ENCODE measurements at regions not wholly inside any gene's neighbourhood (a gene's known extent, or its start where the extent isn't known, plus 50 kb on each side); places are given as distances from the start of the nearest gene placed in this dataset.

DNA sequence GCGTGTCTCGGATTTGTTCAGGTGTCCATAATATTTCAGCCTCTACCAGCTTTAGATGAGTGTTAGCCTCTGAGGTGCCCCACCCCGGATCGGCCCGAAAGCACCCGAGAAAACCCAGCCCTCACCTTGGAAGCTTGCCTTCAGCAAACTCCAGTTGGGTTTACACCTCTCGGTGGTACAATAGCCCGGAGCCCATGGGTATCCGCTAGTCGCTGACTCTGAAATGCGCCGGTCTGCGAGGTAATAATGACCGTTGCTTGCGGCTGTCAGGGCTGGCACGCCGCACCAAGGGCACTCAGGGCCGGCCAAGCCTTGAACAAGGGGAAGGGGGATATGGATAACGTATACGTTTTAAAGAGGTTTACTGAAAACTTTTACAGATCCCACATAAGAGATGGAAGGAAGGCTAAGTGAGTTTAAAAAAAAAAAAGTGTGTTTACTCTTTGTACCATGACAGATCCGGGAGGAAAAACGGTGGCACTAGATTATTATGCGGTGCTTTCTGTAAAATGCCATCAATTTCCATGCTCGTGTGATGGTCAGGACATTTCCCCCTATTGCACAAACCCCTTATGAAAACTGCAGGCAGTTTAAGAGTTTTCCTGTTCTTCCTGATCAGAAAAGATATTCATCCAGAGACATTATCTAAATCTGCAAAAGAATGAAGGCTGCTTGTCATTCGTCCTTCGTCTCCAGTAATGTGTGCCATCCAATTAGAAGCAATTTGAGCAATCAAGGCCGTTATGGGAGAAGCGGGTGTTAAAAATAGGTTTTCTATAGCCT lies 124.2 kb downstream of the TMEM161B start:
- no peak for DNase-seq

DNA sequence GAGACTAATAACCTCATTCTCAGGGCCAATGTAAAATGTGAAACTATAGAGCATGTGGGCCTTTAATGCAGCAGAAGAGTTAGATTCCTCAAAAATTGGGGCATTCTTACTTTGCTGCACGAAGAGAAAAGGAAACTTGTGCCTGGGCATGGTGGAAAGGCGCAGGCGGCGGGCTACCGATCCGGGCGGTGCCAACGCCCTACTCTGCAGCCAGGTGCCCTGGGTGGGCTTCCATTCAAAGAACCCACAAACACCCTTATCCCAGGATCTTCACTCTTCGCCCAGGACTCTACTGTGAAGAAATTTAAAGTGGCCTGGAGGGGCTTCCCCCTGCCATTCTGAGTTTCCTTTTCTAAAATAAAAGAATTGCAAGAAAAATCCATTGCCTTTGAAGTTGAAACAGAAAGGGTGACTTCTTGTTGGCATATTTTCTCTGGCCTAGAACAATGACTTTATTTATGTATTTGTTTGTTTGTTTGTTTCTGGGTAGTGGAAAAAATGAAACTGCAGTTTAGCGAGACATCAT lies 124.9 kb downstream of the TMEM161B start:
- DNase-seq, result no peak

DNA sequence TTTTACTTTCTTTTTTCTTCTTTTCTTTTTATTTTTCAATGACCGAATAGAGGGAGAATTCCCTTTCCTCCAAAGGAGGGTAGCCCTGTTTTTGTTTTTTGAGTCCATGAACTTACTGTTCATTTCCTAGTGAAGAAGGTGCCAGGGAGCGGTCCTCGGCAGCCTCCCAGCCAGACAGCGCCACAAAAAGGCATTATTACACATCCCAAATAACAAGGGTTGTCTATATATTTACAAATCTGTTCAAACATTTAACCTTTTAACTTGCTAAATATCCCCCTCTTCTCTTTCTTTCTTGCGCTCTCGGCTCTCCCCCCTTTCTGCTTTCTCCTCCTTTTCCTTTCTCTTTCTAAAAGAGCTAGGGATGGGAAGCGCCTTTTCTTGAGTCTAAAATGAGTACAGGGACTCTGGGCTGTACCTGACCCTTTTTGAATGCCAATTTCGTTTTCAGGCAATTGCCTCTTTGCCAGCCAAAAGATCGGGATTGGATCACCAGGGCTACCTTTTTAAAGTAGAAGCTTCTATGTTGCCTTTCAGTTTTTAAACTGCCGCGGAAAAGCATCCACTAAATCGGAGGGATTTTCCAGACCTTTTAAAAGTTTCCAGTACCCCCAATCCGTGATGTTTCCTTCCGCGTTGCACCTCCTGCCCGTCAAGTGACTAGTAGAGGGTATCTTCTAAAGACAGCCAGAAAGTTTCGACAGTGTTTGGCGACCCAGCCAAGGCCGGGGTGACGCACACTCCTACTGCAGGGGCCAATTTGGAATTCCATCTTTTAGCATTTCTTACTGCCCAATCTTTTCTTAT lies 125.6 kb downstream of the TMEM161B start:
- no peak for DNase-seq

DNA sequence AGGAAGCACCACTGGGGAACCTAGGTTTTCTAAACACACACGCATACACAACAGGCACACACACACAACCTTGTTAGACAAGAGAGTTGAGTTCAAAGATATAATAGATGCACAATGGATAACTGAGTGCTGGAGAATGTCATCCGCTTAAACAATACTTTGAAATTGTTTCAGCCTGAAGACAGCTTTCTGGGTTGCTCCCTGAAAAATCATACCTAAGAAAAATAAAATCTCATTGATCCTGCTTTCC lies 126.1 kb downstream of the TMEM161B start:
- no peak for DNase-seq

DNA sequence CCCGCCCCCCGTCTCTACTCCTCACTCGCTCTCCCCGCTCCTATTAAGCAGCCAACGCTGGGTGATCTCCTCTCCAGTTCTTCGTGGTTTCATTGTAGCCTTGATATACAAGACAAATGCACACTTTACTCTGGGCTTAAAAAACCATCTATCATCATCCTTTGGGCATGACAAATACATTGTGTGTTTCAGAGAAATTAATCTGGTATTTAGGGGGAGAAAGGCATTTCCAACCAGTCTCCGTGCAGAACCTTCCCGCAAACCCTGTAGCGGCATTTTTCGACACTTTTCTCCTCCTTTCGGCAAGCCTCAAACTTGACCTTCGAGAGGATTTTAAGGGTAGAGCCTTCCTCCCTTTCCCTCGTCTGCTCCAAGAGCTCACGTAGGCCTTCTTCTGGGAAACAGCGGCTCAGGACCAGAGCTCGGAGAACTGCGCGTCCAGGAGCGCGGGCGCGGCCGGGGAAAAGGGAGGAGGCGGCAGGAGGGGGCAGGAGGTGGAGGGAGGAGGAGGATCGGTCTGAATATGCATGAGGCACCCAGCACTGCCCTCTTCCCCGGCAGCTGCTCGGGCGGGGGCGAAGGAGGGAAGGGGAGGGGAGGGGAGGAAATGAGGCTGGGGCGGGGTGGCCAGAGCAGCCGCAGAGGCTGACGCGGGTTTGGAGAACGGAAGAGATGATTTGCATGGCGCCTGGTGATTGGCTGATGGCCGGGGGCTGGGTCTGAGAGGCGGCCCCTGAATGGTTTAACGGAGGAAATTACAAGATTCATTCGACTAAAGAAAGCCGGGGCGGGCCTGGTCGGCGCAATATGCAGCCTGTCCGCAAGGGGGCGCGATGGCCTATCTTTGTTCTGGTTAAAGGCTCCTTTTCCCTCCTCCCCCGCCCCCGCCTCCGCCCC lies 127.5 kb downstream of the TMEM161B start:
- peak; percentile 86 for DNase-seq

DNA sequence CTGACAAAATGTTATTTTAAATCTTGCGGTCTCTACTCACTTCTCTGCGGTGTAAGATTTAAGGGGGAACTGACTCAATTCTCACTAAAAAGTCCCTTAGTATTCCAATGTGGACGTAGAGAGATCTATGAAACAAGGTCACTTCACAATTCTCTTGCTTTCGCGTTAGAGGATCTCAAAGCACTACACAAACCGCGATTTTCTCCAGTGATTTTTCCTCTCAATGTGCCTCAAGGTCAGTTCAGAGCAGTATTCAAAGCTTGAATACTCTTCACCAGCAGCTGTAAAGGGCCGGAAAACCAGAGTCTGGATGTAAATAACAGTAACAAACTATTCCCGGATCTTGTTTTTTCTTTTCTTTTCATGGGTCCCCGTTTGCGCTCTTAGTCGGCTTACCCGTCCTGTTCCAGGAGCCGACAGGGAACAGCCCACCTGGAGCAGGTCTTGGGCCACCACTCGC lies 128.2 kb downstream of the TMEM161B start:
- no peak for DNase-seq

DNA sequence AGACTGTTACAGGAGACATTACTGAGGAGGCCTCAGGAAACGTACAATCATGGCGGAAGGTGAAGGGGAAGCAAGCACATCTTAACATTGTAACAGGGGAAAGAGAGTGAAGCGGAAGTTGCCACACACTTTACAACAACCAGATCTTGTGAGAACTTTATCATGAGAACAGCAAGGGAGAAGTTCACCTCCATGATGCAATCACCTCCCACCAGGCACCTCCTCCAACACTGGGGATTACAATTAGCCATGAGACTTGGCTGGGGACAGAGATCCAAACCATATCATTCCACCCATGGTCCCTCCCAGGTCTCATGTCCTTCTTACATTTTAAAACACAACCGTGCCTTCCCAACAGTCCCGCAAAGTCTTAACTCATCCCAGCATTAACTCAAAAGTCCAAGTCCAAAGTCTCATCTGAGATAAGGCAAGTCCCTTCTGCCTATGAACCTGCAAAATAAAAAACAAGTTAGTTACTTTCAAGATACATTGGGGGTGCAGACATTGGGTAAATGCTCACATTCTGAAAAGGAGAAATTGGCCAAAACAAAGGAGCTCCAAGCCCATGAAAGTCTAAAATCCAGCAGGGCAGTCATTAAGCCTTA lies 138.3 kb downstream of the TMEM161B start:
- no peak for DNase-seq

DNA sequence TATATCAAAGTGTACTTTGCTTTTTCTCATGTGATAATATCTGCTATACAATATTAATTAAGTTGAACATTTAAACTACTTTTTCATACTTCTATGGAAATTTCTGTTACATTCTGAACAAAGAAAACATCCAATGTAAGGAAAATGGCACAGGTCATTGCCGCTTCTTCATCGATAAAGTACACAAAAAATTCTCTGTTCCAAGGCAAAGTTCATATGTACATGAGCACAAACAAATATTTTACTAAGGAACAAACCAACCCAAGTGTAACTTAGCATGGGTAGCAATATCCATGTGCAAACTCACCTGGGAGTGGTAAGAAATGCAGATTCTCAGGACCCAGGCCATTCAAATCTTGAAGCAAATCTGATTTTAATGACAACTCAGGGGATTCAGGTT lies 139.8 kb downstream of the TMEM161B start:
- no peak for DNase-seq

DNA sequence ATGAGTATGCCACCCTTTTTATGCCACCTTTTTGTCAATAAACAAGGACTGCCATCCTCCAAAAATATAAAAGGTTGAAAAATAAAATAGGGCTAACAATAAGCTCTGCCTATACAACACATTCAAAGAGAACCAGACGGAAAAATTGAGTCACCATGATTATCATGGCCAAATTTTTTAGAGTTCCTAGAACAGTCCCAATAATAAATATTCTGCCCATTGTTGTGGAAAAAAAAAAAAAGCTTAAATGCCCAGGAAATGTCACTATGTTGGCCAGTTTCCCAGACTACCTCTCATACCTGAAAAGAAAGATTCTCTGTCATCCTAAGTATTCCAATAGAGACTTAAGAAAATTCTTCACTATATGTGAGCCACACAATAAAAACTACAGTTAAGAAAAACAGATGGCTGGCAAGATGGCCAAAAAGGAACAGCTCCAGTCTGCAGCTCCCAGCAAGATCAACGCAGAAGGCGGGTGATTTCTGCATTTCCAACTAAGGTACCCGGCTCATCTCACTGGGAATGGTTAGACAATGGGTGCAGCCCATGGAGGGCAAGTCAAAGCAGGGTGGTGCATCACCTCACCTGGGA lies 149.0 kb downstream of the TMEM161B start:
- no peak for DNase-seq

DNA sequence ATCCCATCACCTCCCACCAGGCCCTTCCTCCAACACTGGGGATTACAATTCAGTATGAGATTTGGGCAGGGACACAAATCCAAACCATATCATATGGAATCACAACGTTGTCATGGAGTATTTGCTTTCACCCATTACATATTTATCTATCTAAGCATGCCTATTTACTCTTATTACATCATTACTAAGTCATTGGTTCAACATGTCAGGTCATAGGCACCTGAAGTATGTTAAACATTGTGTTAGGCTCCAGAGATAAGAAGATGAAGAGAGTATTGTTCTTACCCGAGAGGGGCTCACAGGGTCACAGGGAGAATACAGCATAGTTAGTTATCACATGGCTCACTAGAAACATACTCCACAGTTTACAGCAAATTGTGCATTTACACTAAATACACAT lies 150.5 kb downstream of the TMEM161B start:
- DNase-seq, result no peak

DNA sequence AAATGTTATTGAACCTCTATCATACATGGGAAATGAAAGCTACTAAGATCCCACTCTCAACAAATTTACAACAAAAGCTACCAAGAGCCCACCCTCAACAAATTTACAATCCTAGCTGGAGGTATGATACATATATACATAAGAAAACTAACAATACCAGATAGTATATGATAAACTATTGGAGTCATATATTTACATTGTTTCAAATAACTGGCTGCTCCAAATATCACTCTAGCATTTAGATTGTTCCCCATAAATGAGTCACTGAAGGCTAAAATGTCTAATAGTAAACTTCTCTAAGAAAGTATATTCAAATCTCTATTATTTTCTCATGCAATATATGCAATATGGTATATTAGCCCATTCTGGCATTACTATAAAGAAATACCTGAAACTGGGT lies 151.1 kb downstream of the TMEM161B start:
- DNase-seq, result no peak

DNA sequence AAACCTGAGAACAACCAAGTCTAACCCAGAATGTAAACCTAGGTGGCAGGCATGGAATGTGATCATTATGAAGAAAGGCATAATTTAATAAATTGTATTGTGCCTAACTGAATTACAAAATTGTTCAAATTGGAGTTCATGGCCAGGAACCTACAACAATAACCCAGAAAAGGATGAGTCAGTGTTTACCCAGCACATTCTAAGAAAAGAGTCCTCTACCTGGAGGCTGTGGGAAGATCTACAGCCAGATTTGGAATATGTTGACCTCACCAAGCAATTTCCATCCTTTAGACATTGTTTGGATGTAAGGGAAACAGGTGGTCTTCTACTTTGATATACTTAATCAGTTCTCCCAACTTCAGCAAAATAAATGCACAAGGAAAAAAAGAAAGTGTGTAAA lies 152.2 kb downstream of the TMEM161B start:
- no peak for DNase-seq

DNA sequence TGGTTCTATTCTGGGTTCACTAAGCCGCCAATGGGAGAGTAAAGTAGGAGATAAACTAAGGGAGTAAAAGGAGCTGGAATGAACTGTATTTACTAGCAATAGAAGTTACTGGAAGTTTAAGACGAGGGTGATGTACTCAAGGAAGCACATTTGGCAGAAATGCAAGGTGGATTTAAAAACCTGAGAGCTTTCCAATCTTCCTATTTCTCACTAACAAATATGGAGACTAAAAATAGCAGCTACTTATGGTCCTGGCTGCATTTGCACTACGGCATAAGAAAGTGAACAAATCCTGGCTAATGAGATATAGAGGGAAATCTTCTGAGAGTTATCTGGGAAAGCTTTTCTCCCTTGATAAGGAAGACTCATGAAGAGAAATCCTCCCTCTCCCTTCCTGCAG lies 153.4 kb downstream of the TMEM161B start:
- no peak for DNase-seq

DNA sequence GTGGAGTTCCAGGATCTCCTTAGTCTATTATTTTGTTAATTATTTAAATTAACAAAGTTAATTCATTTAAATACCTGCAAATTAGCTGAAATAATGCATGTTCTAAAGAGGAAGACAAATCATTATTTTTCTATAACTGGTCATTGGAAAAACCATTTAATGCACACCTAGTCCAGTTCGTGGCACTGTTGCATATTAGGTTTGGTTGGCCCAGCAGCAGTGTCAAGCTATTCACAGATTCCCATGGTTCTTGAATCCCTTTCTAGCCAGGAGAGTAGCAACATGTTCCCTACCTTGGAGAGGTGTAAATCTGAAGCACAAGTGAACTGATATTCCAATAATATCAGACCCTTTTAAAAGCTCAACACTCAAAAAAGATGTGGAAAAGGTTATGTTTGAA lies 155.2 kb downstream of the TMEM161B start:
- DNase-seq, result no peak

DNA sequence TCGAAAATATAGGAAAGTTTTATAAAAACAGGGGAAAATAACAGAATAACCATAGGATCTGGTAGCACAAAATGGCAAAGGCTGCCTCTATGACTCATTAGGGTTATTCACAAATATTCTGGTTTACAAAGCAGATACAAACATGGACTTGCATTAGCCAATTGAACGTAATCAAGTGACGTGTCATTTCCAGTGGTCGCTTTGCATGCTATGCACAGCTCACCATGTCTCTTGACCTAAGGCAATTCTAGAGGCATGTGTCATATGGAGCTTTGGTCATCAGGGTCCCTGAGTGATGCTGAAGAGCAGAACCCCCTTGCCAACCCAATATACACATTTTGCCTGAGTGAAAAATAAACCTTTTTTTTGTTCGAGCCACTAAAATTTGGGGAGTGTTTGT lies 158.8 kb downstream of the TMEM161B start:
- no peak for DNase-seq

DNA sequence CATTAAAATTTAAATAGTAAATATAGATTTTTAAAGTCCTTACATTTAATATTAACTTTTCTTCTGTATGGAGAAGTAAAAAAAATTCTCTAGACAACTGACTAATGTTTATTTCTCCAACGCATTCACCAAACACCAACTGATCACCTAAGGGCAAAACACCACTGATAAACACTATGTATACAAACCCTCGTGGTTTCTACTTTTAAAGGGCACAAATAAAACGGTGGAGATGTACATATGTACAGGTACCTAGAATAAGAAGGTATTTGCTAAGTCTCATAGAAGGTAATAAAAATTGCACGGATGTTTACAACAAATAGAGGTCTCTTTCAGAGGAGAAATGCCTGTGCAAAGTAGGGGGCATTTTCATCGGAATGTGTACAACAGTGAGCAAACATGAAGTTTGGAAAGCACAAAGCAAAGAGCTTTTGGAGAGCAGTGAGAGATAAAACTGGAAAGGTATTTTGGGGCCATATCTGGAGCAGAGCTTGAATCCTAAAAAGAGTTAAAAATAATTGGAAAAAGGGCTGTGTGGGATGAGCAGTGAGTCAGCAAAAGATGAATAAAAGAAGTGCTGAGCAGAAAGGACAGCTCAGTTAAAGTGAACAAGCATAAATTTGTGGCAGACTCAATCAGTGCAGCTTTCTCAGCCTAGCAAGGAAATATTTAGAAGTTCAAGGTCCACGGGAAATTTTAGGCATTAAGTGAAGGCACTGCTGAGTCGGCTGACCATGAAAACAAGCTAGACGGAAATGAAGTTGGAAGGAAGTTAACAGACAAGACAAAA lies 160.0 kb downstream of the TMEM161B start:
- DNase-seq, result no peak

DNA sequence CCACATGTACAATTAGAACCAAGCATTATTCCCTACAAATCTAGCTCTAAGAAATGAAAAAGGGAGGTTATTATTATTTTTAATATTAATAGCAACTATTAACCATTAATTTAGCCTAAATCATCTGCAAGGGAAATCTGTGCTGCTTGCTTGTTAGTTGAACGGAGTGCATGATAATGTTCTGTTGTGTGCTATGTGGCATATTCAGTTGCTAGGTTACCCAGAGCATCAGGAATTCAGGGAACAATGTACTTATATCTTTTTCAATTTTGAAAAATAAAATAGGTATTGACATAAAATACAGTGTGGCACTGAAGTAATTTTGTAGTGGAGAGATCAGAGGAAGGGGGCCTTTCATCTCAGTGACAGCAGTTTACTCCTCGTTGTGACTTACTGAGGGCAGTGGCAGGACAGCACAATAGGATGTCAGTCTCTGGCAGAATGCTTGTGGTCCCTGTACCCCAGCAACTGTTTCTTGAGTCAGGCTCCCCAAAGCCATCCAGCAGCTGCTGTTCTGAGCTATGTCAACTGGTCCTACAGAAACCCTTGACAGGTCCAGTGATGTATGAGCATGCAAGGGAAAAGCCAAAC lies 173.6 kb downstream of the TMEM161B start:
- no peak for DNase-seq

DNA sequence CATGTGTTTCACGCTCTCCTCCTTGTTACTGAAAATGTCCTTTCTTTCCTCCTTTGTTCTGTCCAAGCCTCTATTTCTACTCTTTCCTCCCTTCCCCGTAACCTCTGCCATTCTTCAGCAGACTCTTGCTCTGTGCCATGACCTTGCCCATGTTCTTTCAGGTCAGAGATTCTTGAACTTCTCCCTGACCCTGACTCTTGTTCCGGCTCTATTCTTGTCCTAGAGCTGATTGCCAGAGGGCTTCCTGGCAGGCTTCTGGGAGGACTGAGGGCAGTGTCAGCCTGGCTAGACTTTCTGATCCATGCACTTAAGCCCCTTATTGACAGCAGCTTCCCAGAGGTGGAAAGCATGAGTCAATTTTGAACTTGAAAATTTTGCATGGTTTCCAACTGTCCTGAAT lies 174.2 kb downstream of the TMEM161B start:
- DNase-seq, result no peak

DNA sequence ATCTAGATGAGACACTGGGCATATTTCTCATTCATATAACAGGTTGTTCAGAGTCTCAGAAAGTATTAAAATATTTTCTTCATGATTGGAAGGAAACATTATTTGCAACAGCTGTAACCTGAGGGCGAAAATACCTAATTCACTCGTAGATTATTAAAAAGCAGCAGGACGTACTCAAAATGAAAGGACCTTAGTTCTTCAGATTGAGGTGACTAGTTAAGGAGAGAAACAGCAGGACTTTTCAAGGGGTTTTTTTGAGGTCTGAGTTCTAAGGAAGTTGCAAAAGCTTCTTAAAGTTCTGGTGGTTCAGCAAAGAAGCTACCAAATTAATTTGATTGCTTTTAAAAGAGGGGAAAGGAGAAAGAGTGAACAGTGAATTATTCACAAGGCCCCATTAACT lies 174.9 kb downstream of the TMEM161B start:
- DNase-seq, result no peak

DNA sequence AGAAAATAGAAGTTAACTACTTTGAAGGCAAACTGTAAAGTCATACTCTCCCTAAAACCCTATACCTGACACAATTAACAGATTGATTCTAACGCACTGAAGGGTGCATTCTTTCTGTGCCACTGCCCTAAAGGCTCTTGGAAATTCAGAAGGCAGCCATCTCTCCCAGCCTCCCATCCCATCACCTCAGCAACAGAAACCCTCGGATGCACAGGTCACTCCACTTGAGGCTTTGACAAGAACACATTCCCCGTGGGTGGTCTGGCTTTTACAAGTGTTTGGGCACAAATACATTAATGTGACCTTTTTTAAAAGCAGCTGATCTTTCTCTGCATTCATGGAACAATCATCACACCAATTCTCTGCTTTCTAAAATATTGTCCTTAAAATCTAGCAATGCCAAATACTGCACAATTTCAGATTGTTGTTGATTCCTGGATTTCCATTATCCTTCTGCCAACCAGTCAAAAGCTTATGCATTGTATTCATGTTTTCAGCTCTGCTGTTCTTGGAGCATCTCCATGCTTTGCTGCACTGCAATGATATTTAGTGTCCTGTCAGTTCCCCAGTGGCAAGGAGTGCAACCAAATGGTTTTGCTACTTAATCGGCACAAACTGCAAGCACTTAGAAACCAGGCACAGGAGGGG lies 175.6 kb downstream of the TMEM161B start:
- DNase-seq, result no peak

DNA sequence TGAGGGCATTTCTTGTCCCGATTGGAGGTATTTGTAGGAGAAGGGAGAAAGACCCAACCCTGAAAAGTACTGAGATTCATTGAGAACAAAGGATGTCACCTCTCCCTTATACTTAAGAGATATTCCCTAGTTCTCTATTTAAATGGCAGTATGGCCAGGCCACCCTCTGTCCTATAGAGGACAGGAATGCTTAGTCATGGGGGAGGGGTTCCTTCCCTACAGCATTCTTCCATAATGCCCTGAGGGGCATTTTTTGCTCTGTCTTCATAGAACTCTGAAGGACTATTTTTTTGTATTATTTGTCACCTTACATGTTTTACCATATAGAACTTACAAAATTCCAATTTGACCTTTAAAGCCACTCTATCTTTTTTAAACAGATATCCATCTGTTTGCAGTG lies 176.3 kb downstream of the TMEM161B start:
- DNase-seq, result no peak

Data from CD4-positive, alpha-beta T cell treated with Interferon gamma for 1 hour (primary cell).